DND-41 (cell line): ENCODE measurements at regions not wholly inside any gene's neighbourhood (a gene's known extent, or its start where the extent isn't known, plus 50 kb on each side); places are given as distances from the start of the nearest gene placed in this dataset.

ENCODE experiments used
- EZH2 ChIP-seq: IDR thresholded peaks from 3 replicates; pipeline ENCODE4 v1.6.1; 2012; ENCODE audit warnings: borderline replicate concordance, low read depth, mild to moderate bottlenecking, moderate library complexity, low read length, inconsistent platforms; ENCODE audit not compliant: severe bottlenecking
- TF ChIP-seq, protein P1 (sequence below): IDR thresholded peaks from 2 replicates; pipeline ENCODE4 v1.5.1; 2012; ENCODE audit warnings: borderline replicate concordance, low read length, moderate library complexity, mild to moderate bottlenecking; ENCODE audit not compliant: poor library complexity, severe bottlenecking; ENCODE audit errors: extremely low read depth

DNA sequence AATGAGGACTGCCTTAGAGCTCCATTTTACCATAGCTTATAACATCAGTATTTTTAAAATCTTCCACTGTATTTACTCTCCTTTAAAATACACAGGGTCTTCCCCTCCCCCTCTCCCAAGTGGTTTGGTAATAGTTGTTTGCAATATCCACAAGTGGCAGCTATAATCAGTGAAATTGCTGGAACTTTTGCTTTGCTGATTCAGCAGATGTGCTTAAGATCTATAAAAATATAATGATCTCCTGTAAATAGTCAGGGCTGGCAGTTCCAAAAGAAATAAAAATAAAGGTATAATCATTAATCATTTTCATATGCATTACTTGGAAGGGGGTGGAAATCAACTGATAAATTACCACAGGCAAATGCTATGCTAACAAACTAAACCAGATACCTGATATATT, 345.2 kb downstream of the KLHL13 start:
- TF ChIP-seq, protein P1, sequence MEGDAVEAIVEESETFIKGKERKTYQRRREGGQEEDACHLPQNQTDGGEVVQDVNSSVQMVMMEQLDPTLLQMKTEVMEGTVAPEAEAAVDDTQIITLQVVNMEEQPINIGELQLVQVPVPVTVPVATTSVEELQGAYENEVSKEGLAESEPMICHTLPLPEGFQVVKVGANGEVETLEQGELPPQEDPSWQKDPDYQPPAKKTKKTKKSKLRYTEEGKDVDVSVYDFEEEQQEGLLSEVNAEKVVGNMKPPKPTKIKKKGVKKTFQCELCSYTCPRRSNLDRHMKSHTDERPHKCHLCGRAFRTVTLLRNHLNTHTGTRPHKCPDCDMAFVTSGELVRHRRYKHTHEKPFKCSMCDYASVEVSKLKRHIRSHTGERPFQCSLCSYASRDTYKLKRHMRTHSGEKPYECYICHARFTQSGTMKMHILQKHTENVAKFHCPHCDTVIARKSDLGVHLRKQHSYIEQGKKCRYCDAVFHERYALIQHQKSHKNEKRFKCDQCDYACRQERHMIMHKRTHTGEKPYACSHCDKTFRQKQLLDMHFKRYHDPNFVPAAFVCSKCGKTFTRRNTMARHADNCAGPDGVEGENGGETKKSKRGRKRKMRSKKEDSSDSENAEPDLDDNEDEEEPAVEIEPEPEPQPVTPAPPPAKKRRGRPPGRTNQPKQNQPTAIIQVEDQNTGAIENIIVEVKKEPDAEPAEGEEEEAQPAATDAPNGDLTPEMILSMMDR, result no peak
- no peak for TF ChIP-seq EZH2
